Upper lobe of right lung (tissue), 1 donor: ENCODE measurements at regions not wholly inside any gene's neighbourhood (a gene's known extent, or its start where the extent isn't known, plus 50 kb on each side); places are given as distances from the start of the nearest gene placed in this dataset.

Experiments
- ATAC-seq: fragments of 200-7000 bp; cut with Tn5 transposase; one replicate; pipeline ENCODE4 v1.9.1; 2020; ENCODE audit warnings: mild to moderate bottlenecking, moderate library complexity
- DNase-seq: peaks from one replicate; pipeline ENCODE4 v3.0.0-alpha.2; 2020
- H3K27ac ChIP-seq: fragments of 200-600 bp; one replicate; pipeline ENCODE4 v1.8.0; 2022
- H3K27me3 ChIP-seq: fragments of 200-600 bp; one replicate; pipeline ENCODE4 v1.8.0; 2022; ENCODE audit warnings: mild to moderate bottlenecking
- H3K36me3 ChIP-seq: fragments of 200-600 bp; one replicate; pipeline ENCODE4 v1.8.0; 2022
- H3K4me1 ChIP-seq: fragments of 200-600 bp; one replicate; pipeline ENCODE4 v1.8.0; 2022
- H3K4me3 ChIP-seq: fragments of 200-600 bp; one replicate; pipeline ENCODE4 v1.8.0; 2022; ENCODE audit warnings: mild to moderate bottlenecking
- H3K9me3 ChIP-seq: fragments of 200-600 bp; one replicate; pipeline ENCODE4 v1.8.0; 2022
- CTCF ChIP-seq: fragments of 200-600 bp; IDR thresholded peaks from one replicate; pipeline ENCODE4 v1.8.0; 2022; ENCODE audit warnings: antibody characterized with exemption
- intact Hi-C: fragments of 100-400 bp; cut with DNase I; formaldehyde crosslinking; loops from one replicate; pipeline ENCODE4 v1.11.0; 2022
- donor health status: DM: no; HTN: yes; CAD: no; lungs with severe emphysema.

- Histone ChIP-seq H3K4me3 (no peak overlapping the region), H3K27ac (no peak overlapping the region), H3K9me3 (no peaks in the 10 kb centered on the region), H3K27me3 (no peaks in the 10 kb centered on the region), H3K36me3 (no peaks in the 10 kb centered on the region), H3K4me1 (no peaks in the 10 kb centered on the region)
- no peak for TF ChIP-seq CTCF
- ATAC-seq: no peak
- intact Hi-C loops: no loop called here
- DNase-seq: no peak
Measured at GRCh38 chr4:117968606-117969005, 65.7 kb upstream of the NDST3 start.

- TF ChIP-seq CTCF: no peak
- DNase-seq: no peak
- intact Hi-C loops: no loop called here
- Histone ChIP-seq H3K4me1 (no peaks in the 10 kb centered on the region), H3K9me3 (no peaks in the 10 kb centered on the region), H3K27ac (no peak overlapping the region), H3K36me3 (no peaks in the 10 kb centered on the region), H3K4me3 (no peak overlapping the region), H3K27me3 (no peaks in the 10 kb centered on the region)
- ATAC-seq: no peak
Measured at GRCh38 chr4:117971403-117971802, 62.9 kb upstream of the NDST3 start.

- DNase-seq: no peak
- intact Hi-C loops: no loop called here
- no peak for ATAC-seq
Measured at GRCh38 chr4:117983541-117984365, 50.5 kb upstream of the NDST3 start.

GRCh38 chr4:117984366-117984680 lies 50.0 kb upstream of the NDST3 start:
- Histone ChIP-seq H3K36me3 (no peaks in the 10 kb centered on the region), H3K27ac (no peak overlapping the region), H3K27me3 (no peaks in the 10 kb centered on the region), H3K9me3 (no peaks in the 10 kb centered on the region), H3K4me1 (no peaks in the 10 kb centered on the region), H3K4me3 (no peak overlapping the region)
- no peak for TF ChIP-seq CTCF
- ATAC-seq (no peak), DNase-seq (no peak)
- intact Hi-C loops: no loop called here

More at GRCh38 chr4:117983541-117984365, 50.5 kb upstream of the NDST3 start:
- Histone ChIP-seq H3K4me1 (no peaks in the 10 kb centered on the region), H3K36me3 (no peaks in the 10 kb centered on the region), H3K9me3 (no peaks in the 10 kb centered on the region), H3K4me3 (no peak overlapping the region), H3K27me3 (no peaks in the 10 kb centered on the region), H3K27ac (no peak overlapping the region)
- no peak for TF ChIP-seq CTCF
